HG03175 (cell line): ENCODE measurements at regions not wholly inside any gene's neighbourhood (a gene's known extent, or its start where the extent isn't known, plus 50 kb on each side); places are given as distances from the start of the nearest gene placed in this dataset.

Experiments
- ATAC-seq: cut with Tn5 transposase; IDR thresholded peaks from one replicate; pipeline ENCODE4 v1.9.1; 2021; ENCODE audit warnings: mild to moderate bottlenecking, moderate library complexity; ENCODE audit not compliant: unreplicated experiment

GRCh38 chr10:30793093-30793492, 163.5 kb upstream of the LYZL2 start:
- no peak for ATAC-seq

- ATAC-seq: no peak
Measured at GRCh38 chr10:30792025-30792424, 162.5 kb upstream of the LYZL2 start.

- ATAC-seq: no peak
Measured at GRCh38 chr10:30791197-30791611, 161.7 kb upstream of the LYZL2 start.

- no peak for ATAC-seq
Measured at GRCh38 chr10:30789806-30790205, 160.3 kb upstream of the LYZL2 start.

- ATAC-seq: no peak
Measured at GRCh38 chr10:30788307-30788706, 158.8 kb upstream of the LYZL2 start.

GRCh38 chr10:30786906-30787305, 157.4 kb upstream of the LYZL2 start:
- no peak for ATAC-seq

GRCh38 chr10:30786131-30786530, 156.6 kb upstream of the LYZL2 start:
- ATAC-seq: no peak

GRCh38 chr10:30784897-30785605, 155.5 kb upstream of the LYZL2 start:
- peak; percentile 37 for ATAC-seq

GRCh38 chr10:30784524-30784896, 155.0 kb upstream of the LYZL2 start:
- no peak for ATAC-seq

- peak; percentile 29 for ATAC-seq
Measured at GRCh38 chr10:30783939-30784501, 154.5 kb upstream of the LYZL2 start.

- peak; percentile 73 for ATAC-seq
Measured at GRCh38 chr10:30782537-30783461, 153.2 kb upstream of the LYZL2 start.

- no peak for ATAC-seq
Measured at GRCh38 chr10:30782157-30782536, 152.6 kb upstream of the LYZL2 start.

GRCh38 chr10:30781670-30782121, 152.1 kb upstream of the LYZL2 start:
- no peak for ATAC-seq

GRCh38 chr10:30778769-30779168, 149.2 kb upstream of the LYZL2 start:
- ATAC-seq: no peak

- ATAC-seq: no peak
Measured at GRCh38 chr10:30775779-30776591, 146.4 kb upstream of the LYZL2 start.

- ATAC-seq: no peak
Measured at GRCh38 chr10:30774261-30774660, 144.7 kb upstream of the LYZL2 start.

GRCh38 chr10:30773501-30773900, 143.9 kb upstream of the LYZL2 start:
- ATAC-seq: no peak

GRCh38 chr10:30770816-30771215, 141.3 kb upstream of the LYZL2 start:
- ATAC-seq: no peak

- no peak for ATAC-seq
Measured at GRCh38 chr10:30770229-30770628, 140.7 kb upstream of the LYZL2 start.

GRCh38 chr10:30769361-30769760, 139.8 kb upstream of the LYZL2 start:
- ATAC-seq: no peak

GRCh38 chr10:30765616-30766015, 136.1 kb upstream of the LYZL2 start:
- no peak for ATAC-seq
